Neural progenitor cell (in vitro differentiated cells): ENCODE measurements at regions not wholly inside any gene's neighbourhood (a gene's known extent, or its start where the extent isn't known, plus 50 kb on each side); places are given as distances from the start of the nearest gene placed in this dataset.

Experiments
- CTCF ChIP-seq: fragments of 200-600 bp; sonication (generic); IDR thresholded peaks from 2 replicates; pipeline ENCODE4 v1.5.1; 2017; ENCODE audit warnings: antibody characterized with exemption, mild to moderate bottlenecking
- EZH2 ChIP-seq: fragments of 200-600 bp; sonication (generic); IDR thresholded peaks from 2 replicates; pipeline ENCODE4 v1.6.1; 2017; ENCODE audit warnings: antibody characterized with exemption, mild to moderate bottlenecking, moderate library complexity
- EZH2phosphoT487 ChIP-seq: fragments of 200-600 bp; sonication (generic); IDR thresholded peaks from 2 replicates; pipeline ENCODE4 v1.6.1; 2017; ENCODE audit warnings: antibody characterized with exemption

DNA sequence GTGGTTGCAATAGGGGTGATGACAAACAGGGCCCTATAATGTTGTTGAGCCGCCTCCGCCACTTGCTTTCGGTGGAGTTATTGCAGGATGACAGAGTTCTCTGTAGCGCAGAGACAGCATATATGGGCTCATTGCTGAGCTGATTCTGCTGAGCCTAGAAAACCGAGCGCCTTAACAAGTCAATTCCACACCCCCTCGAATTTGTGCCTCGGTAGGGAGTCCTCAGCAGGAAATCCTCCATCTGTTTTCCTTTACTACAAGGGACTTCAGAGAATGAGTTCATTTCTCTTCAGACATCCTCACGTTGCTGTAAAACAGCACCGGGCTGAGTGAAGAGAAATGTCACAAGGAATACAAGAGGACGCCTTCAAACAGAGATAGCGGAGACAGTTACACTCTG, 90.7 kb upstream of the KIAA1217 start:
- TF ChIP-seq CTCF (no peak), EZH2 (no peak), EZH2phosphoT487 (no peak)
